Testis (tissue), 2 donors: ENCODE measurements at regions not wholly inside any gene's neighbourhood (a gene's known extent, or its start where the extent isn't known, plus 50 kb on each side); places are given as distances from the start of the nearest gene placed in this dataset.

Experiments used
- POLR2A ChIP-seq: fragments of 450-650 bp; IDR thresholded peaks from one replicate; pipeline ENCODE4 v1.6.1; 2017; ENCODE audit warnings: antibody characterized with exemption, mild to moderate bottlenecking, moderate library complexity
- TF ChIP-seq, protein P1 (sequence below), 3 experiments: fragments of 450-650 bp in 2 of 3; fragments of 200-600 bp in 1 of 3; sonication (generic) in 1 of 3; IDR thresholded peaks; one replicate each; pipeline ENCODE4 v1.5.1; 2016 to 2019; ENCODE audit warnings: antibody characterized with exemption in 3 of 3, mild to moderate bottlenecking in 2 of 3, moderate library complexity in 1 of 3

DNA sequence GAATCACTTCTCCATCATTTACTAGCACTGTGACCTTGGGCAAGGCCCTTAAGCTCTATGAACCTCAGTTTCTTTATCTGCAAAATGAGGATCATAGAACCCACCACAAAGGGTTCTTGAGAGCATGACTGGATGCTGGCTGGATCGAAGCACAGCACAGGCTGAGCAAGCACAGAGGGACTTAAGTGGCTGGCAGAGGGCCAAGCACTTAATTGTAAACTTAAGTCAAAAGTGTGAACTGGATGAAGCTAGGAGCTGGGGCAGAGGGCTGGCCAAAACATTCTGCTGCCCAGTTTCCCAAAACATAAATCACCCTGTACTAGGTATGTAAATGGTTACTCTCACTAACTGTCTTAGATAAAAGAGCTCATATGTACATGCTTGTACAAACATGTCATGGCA is 112.3 kb upstream of the WWC1 start:
- TF ChIP-seq, protein P1, sequence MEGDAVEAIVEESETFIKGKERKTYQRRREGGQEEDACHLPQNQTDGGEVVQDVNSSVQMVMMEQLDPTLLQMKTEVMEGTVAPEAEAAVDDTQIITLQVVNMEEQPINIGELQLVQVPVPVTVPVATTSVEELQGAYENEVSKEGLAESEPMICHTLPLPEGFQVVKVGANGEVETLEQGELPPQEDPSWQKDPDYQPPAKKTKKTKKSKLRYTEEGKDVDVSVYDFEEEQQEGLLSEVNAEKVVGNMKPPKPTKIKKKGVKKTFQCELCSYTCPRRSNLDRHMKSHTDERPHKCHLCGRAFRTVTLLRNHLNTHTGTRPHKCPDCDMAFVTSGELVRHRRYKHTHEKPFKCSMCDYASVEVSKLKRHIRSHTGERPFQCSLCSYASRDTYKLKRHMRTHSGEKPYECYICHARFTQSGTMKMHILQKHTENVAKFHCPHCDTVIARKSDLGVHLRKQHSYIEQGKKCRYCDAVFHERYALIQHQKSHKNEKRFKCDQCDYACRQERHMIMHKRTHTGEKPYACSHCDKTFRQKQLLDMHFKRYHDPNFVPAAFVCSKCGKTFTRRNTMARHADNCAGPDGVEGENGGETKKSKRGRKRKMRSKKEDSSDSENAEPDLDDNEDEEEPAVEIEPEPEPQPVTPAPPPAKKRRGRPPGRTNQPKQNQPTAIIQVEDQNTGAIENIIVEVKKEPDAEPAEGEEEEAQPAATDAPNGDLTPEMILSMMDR (IDR thresholded peaks at IDR 0.05), result no peak
- no peak for TF ChIP-seq POLR2A
